ENCODE measurements at regions not wholly inside any gene's neighbourhood (a gene's known extent, or its start where the extent isn't known, plus 50 kb on each side); places are given as distances from the start of the nearest gene placed in this dataset.

DNA sequence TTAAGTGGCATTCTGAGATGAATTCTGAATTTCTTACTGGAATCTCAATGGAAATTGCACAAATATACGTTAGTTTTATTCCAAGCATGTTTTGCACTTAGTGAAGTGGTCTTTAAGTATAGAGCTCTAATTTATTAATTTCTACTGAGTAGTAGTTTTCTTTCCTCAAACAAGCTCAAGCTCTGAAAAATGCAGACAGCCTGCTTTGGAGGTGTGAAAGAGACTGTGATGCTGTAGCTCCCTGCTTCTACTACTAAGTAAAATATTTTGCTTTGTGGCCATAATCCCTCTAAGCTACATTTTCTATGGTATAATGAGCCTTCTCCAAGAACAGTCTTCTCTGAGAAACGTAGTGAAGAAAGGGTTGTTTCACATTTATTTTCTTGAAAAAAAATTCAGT is 243.5 kb upstream of the HS3ST5 start:
- no peaks in the 10 kb centered on the region for H3K4me1 ChIP-seq (ENCODE audit: control insufficient read depth, insufficient read depth, low read length)
- ATAC-seq, result no peak
- WGBS (ENCODE audit: insufficient coverage, insufficient replicate concordance, low lambda C conversion rate, missing lambda C conversion rate), result 4% methylated on average over 2 of the region's 2 CpGs

More for the DNA sequence above, 243.5 kb upstream of the HS3ST5 start:
- POLR2A ChIA-PET, result no interaction called here
- CTCF ChIA-PET, result no interaction called here
- FAIRE-seq (no peak), DNase-seq (ENCODE audit: low read depth, low spot score) (no peak)
- SMC1A ChIA-PET (ENCODE audit: uncharacterized antibody, unreplicated experiment), result no interaction called here
- no peak for TF ChIP-seq SUZ12 (IDR thresholded peaks at IDR 0.05; ENCODE audit: unreplicated experiment)
- TF ChIP-seq, protein P1, sequence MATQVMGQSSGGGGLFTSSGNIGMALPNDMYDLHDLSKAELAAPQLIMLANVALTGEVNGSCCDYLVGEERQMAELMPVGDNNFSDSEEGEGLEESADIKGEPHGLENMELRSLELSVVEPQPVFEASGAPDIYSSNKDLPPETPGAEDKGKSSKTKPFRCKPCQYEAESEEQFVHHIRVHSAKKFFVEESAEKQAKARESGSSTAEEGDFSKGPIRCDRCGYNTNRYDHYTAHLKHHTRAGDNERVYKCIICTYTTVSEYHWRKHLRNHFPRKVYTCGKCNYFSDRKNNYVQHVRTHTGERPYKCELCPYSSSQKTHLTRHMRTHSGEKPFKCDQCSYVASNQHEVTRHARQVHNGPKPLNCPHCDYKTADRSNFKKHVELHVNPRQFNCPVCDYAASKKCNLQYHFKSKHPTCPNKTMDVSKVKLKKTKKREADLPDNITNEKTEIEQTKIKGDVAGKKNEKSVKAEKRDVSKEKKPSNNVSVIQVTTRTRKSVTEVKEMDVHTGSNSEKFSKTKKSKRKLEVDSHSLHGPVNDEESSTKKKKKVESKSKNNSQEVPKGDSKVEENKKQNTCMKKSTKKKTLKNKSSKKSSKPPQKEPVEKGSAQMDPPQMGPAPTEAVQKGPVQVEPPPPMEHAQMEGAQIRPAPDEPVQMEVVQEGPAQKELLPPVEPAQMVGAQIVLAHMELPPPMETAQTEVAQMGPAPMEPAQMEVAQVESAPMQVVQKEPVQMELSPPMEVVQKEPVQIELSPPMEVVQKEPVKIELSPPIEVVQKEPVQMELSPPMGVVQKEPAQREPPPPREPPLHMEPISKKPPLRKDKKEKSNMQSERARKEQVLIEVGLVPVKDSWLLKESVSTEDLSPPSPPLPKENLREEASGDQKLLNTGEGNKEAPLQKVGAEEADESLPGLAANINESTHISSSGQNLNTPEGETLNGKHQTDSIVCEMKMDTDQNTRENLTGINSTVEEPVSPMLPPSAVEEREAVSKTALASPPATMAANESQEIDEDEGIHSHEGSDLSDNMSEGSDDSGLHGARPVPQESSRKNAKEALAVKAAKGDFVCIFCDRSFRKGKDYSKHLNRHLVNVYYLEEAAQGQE (IDR thresholded peaks at IDR 0.05; ENCODE audit: low read depth, low read length), result no peak
- TF ChIP-seq CREB1 (IDR thresholded peaks at IDR 0.05; ENCODE audit: low read depth), result no peak
- no peak for TF ChIP-seq ZZZ3 (IDR thresholded peaks at IDR 0.05; ENCODE audit: control insufficient read depth, insufficient read length, low read depth)
- TF ChIP-seq YY1 (IDR thresholded peaks at IDR 0.05; ENCODE audit: low read depth, low read length), result no peak
- TF ChIP-seq FOXK2 (IDR thresholded peaks at IDR 0.05), result no peak
- TF ChIP-seq CHD4 (IDR thresholded peaks at IDR 0.05), result no peak
- TF ChIP-seq ZNF622 (IDR thresholded peaks at IDR 0.05), result no peak
- no peak for TF ChIP-seq EGR1 (IDR thresholded peaks at IDR 0.05; ENCODE audit: borderline replicate concordance in 1 of 2, low read depth in 2 of 2, low read length in 2 of 2)
- TF ChIP-seq NFIC (IDR thresholded peaks at IDR 0.05; ENCODE audit: low read depth, low read length), result no peak
- TF ChIP-seq MEF2A (IDR thresholded peaks at IDR 0.05; ENCODE audit: insufficient read depth, low read depth, low read length), result no peak
- TF ChIP-seq MEF2B (IDR thresholded peaks at IDR 0.05; ENCODE audit: partially characterized antibody, poor library complexity, severe bottlenecking), result no peak
- no peak for TF ChIP-seq PAX8 (IDR thresholded peaks at IDR 0.05)
- no peak for TF ChIP-seq STAT1 (conservative IDR thresholded peaks at IDR 0.05)
- no peak for TF ChIP-seq EED (IDR thresholded peaks at IDR 0.05; ENCODE audit: low read depth)
- no peak for TF ChIP-seq ZNF217 (IDR thresholded peaks at IDR 0.05)
- TF ChIP-seq, protein P2, sequence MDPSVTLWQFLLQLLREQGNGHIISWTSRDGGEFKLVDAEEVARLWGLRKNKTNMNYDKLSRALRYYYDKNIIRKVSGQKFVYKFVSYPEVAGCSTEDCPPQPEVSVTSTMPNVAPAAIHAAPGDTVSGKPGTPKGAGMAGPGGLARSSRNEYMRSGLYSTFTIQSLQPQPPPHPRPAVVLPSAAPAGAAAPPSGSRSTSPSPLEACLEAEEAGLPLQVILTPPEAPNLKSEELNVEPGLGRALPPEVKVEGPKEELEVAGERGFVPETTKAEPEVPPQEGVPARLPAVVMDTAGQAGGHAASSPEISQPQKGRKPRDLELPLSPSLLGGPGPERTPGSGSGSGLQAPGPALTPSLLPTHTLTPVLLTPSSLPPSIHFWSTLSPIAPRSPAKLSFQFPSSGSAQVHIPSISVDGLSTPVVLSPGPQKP (IDR thresholded peaks at IDR 0.05; ENCODE audit: low read depth, low read length), result no peak
- no peak for TF ChIP-seq ESRRA (IDR thresholded peaks at IDR 0.05; ENCODE audit: low read length)
- TF ChIP-seq, protein P3, sequence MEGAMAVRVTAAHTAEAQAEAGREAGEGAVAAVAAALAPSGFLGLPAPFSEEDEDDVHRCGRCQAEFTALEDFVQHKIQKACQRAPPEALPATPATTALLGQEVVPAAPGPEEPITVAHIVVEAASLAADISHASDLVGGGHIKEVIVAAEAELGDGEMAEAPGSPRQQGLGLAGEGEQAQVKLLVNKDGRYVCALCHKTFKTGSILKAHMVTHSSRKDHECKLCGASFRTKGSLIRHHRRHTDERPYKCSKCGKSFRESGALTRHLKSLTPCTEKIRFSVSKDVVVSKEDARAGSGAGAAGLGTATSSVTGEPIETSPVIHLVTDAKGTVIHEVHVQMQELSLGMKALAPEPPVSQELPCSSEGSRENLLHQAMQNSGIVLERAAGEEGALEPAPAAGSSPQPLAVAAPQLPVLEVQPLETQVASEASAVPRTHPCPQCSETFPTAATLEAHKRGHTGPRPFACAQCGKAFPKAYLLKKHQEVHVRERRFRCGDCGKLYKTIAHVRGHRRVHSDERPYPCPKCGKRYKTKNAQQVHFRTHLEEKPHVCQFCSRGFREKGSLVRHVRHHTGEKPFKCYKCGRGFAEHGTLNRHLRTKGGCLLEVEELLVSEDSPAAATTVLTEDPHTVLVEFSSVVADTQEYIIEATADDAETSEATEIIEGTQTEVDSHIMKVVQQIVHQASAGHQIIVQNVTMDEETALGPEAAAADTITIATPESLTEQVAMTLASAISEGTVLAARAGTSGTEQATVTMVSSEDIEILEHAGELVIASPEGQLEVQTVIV (IDR thresholded peaks at IDR 0.05; ENCODE audit: borderline replicate concordance, partially characterized antibody), result no peak
- TF ChIP-seq POU2F2 (IDR thresholded peaks at IDR 0.05; ENCODE audit: borderline replicate concordance, low read depth, low read length), result no peak
- Histone ChIP-seq H3K36me3 (ENCODE audit: control insufficient read depth in 2 of 2, insufficient read depth in 2 of 2, low read length in 1 of 2) (no peaks in the 10 kb centered on the region), H3K79me2 (ENCODE audit: control insufficient read depth, insufficient read depth, low read length) (no peaks in the 10 kb centered on the region), H3K9me3 (replicated peaks; ENCODE audit: control insufficient read depth, insufficient read depth, low read length) (no peaks in the 10 kb centered on the region), H3K27ac (ENCODE audit: control insufficient read depth, insufficient read depth) (no peak overlapping the region), H3K9ac (ENCODE audit: control insufficient read depth, insufficient read depth, low read length) (no peak overlapping the region), H3K27me3 (replicated peaks in 1 of 2; ENCODE audit: control insufficient read depth in 2 of 2, insufficient read depth in 2 of 2, low read length in 1 of 2) (no peaks in the 10 kb centered on the region), H2AFZ (ENCODE audit: control insufficient read depth, low read depth, low read length) (no peak overlapping the region), H4K20me1 (ENCODE audit: control insufficient read depth, insufficient read depth) (no peaks in the 10 kb centered on the region), H3K4me2 (ENCODE audit: control insufficient read depth, insufficient read depth) (no peak overlapping the region), H3K4me3 (no peak overlapping the region)
- in situ Hi-C loops (cut with MboI) (no loop called here), intact Hi-C loops (cut with micrococcal nuclease; ENCODE audit: unreplicated experiment) (no loop called here)
- BruUV-seq (replicated peaks), result no TSS peak
- RAD21 ChIA-PET (ENCODE audit: unreplicated experiment), result no interaction called here
